ENCODE measurements at regions not wholly inside any gene's neighbourhood (a gene's known extent, or its start where the extent isn't known, plus 50 kb on each side); places are given as distances from the start of the nearest gene placed in this dataset.

DNA sequence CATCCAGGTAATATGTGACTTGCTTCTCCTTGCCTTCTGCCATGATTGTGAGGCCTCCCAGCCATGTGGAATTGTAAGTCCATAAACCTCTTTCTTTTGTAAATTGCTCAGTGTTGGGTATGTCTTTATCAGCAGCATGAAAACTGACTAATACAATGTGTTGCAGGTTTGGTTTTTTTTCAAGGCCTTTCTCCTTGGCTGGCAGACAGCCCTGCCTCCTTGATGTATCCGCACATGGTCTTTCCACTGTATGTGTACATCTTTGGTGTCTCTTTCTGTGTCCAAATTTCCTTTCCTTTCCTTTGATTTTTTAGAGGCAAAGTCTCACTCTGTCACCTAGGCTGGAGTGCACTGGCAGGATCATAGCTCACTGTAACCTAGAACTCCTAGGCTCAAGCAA lies 260.1 kb downstream of the TUSC7 start:
- TF ChIP-seq EZH2phosphoT487 (IDR thresholded peaks at IDR 0.05; ENCODE audit: insufficient read depth, low read depth) (no peak), EZH2 (IDR thresholded peaks at IDR 0.05; ENCODE audit: insufficient read depth, poor library complexity, severe bottlenecking) (no peak)

Measured in GM23248 (cell line).